ENCODE measurements at regions not wholly inside any gene's neighbourhood (a gene's known extent, or its start where the extent isn't known, plus 50 kb on each side); places are given as distances from the start of the nearest gene placed in this dataset.

DNA sequence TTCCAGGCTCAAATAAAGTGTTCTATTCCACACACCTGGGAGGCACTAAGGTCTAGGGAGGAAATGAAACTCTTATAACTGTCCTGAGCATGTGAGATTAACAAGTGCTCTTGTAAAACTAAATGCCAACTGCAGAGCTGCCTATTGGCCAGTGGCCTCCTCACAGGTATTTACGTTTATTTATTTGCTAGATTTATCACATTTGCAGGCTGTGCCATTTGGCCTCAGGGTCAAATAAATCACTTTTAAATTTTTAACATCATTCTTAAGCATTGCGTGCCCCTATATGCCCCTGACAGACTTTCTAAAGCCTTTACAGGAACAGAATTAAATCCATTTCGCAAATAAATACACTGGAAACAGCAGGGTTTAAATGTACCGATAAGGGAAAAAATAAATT lies 381.8 kb upstream of the NFE2L3 start:
- Histone ChIP-seq H3K27ac (no peak overlapping the region), H3K36me3 (replicated peaks) (no peaks in the 10 kb centered on the region), H3K4me3 (ENCODE audit: low read depth, low read length) (no peak overlapping the region), H3K27me3 (replicated peaks) (no peaks in the 10 kb centered on the region)
- TF ChIP-seq, protein P1, sequence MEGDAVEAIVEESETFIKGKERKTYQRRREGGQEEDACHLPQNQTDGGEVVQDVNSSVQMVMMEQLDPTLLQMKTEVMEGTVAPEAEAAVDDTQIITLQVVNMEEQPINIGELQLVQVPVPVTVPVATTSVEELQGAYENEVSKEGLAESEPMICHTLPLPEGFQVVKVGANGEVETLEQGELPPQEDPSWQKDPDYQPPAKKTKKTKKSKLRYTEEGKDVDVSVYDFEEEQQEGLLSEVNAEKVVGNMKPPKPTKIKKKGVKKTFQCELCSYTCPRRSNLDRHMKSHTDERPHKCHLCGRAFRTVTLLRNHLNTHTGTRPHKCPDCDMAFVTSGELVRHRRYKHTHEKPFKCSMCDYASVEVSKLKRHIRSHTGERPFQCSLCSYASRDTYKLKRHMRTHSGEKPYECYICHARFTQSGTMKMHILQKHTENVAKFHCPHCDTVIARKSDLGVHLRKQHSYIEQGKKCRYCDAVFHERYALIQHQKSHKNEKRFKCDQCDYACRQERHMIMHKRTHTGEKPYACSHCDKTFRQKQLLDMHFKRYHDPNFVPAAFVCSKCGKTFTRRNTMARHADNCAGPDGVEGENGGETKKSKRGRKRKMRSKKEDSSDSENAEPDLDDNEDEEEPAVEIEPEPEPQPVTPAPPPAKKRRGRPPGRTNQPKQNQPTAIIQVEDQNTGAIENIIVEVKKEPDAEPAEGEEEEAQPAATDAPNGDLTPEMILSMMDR (IDR thresholded peaks at IDR 0.05; ENCODE audit: low read depth, low read length, missing control alignments): no peak
- in situ Hi-C loops (cut with HindIII; ENCODE audit: low pct_ligation_motif_present, low sequenced_read_pairs): no loop called here
- DNase-seq: no peak

GRCh38 chr7:25770670-25771069 lies 381.3 kb upstream of the NFE2L3 start:
- Histone ChIP-seq H3K27ac (no peak overlapping the region), H3K27me3 (replicated peaks) (no peaks in the 10 kb centered on the region), H3K36me3 (replicated peaks) (no peaks in the 10 kb centered on the region), H3K4me3 (ENCODE audit: low read depth, low read length) (no peak overlapping the region)
- in situ Hi-C loops (cut with HindIII; ENCODE audit: low pct_ligation_motif_present, low sequenced_read_pairs): no loop called here
- DNase-seq: no peak
- TF ChIP-seq, protein P1 (IDR thresholded peaks at IDR 0.05; ENCODE audit: low read depth, low read length, missing control alignments): no peak

GRCh38 chr7:25771491-25771890 lies 380.5 kb upstream of the NFE2L3 start:
- Histone ChIP-seq H3K4me3 (ENCODE audit: low read depth, low read length) (no peak overlapping the region), H3K27me3 (replicated peaks) (no peaks in the 10 kb centered on the region), H3K27ac (no peak overlapping the region), H3K36me3 (replicated peaks) (no peaks in the 10 kb centered on the region)
- TF ChIP-seq, protein P1 (IDR thresholded peaks at IDR 0.05; ENCODE audit: low read depth, low read length, missing control alignments): no peak
- in situ Hi-C loops (cut with HindIII; ENCODE audit: low pct_ligation_motif_present, low sequenced_read_pairs): no loop called here
- no peak for DNase-seq

DNA sequence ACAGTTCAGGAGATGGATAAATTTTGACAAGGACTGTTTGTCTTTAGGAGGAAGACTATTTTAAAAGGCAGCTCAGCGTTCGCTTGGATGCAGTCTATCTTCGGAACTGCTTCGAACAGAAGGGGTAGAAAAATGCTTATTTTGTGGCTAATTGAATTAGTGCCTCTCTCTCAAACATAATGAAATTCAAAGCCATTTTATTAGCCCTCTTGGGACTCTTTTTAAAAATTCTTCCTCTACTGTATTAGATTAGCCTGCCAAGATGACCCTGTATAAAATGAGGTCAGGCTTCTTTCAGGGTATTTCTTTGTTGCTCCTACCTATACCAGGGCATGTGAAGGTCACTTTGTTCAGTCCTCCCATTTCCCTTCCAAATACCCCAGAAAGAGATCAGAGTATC lies 379.2 kb upstream of the NFE2L3 start:
- Histone ChIP-seq H3K27me3 (replicated peaks) (no peaks in the 10 kb centered on the region), H3K36me3 (replicated peaks) (no peaks in the 10 kb centered on the region), H3K27ac (no peak overlapping the region), H3K4me3 (ENCODE audit: low read depth, low read length) (no peak overlapping the region)
- TF ChIP-seq, protein P1 (IDR thresholded peaks at IDR 0.05; ENCODE audit: low read depth, low read length, missing control alignments): no peak
- DNase-seq: no peak
- in situ Hi-C loops (cut with HindIII; ENCODE audit: low pct_ligation_motif_present, low sequenced_read_pairs): no loop called here

DNA sequence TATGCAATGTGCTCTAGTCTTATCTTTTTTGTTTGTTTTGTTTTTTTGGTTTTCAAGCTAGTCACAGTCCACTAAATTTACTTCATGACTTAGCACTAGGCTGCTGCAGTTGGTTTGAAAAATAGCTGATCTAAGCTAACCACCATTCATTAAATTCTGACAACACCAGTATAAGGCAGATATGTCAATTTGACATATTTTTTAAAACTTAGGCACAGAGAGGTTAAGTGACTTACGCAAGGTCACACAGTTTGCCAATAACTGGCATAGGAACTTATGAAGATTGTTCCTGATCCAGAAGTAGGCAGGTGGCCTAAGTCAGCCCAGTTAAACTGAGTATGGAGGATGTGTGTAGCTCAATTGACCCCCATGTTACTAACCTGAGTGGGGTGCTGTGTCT lies 377.3 kb upstream of the NFE2L3 start:
- DNase-seq: no peak
- H3K36me3 ChIP-seq (replicated peaks): no peaks in the 10 kb centered on the region
- H3K27ac ChIP-seq: no peak overlapping the region
- in situ Hi-C loops (cut with HindIII; ENCODE audit: low pct_ligation_motif_present, low sequenced_read_pairs): no loop called here
- no peak overlapping the region for H3K4me3 ChIP-seq (ENCODE audit: low read depth, low read length)
- H3K27me3 ChIP-seq (replicated peaks): no peaks in the 10 kb centered on the region
- TF ChIP-seq, protein P1 (IDR thresholded peaks at IDR 0.05; ENCODE audit: low read depth, low read length, missing control alignments): no peak

GRCh38 chr7:25775570-25775969 lies 376.4 kb upstream of the NFE2L3 start:
- H3K27me3 ChIP-seq (replicated peaks): no peaks in the 10 kb centered on the region
- TF ChIP-seq, protein P1 (IDR thresholded peaks at IDR 0.05; ENCODE audit: low read depth, low read length, missing control alignments): no peak
- H3K4me3 ChIP-seq (ENCODE audit: low read depth, low read length): no peak overlapping the region
- H3K36me3 ChIP-seq (replicated peaks): no peaks in the 10 kb centered on the region
- in situ Hi-C loops (cut with HindIII; ENCODE audit: low pct_ligation_motif_present, low sequenced_read_pairs): no loop called here
- no peak for DNase-seq
- no peak overlapping the region for H3K27ac ChIP-seq

All from brain microvascular endothelial cell (primary cell).